ENCODE measurements at regions not wholly inside any gene's neighbourhood (a gene's known extent, or its start where the extent isn't known, plus 50 kb on each side); places are given as distances from the start of the nearest gene placed in this dataset.

DNA sequence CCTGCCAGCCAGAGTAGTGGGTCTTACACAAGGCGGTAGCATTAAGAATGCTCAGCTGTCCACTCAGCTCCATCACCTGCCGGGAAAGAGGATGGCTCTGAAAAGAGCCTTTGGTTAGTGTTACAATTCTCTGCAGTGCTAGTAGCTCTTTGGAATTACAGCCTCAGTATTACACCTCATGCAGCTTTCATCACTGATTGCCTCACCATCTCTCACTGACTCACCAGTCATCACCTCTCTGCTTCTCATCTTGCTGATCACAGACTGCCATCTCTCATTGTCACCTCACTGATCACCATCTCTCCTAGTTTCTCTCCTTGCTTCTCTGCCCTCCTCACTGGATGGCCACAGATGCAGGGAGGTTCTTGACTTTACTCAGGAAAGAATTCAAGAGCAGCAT, 573.5 kb upstream of the SETBP1 start:
- TF ChIP-seq CTCF (conservative IDR thresholded peaks at IDR 0.05) (no peak), ZFX (IDR thresholded peaks at IDR 0.05) (no peak)
